HG02885 (cell line): ENCODE measurements at regions not wholly inside any gene's neighbourhood (a gene's known extent, or its start where the extent isn't known, plus 50 kb on each side); places are given as distances from the start of the nearest gene placed in this dataset.
"Not testable (repeated sequence)": the region's sequence is repeated elsewhere in the genome, so short reads cannot be mapped to it uniquely, and the experiment has no call there.

Experiments used
- ATAC-seq: cut with Tn5 transposase; IDR thresholded peaks from one replicate; pipeline ENCODE4 v1.9.1; 2021; ENCODE audit warnings: mild to moderate bottlenecking; ENCODE audit not compliant: unreplicated experiment, poor library complexity

GRCh38 chr5:125874057-125874456, 549.2 kb upstream of the GRAMD2B start:
- ATAC-seq, result no peak

- no peak for ATAC-seq
Measured at GRCh38 chr5:125874717-125875116, 548.5 kb upstream of the GRAMD2B start.

- no peak for ATAC-seq
Measured at GRCh38 chr5:125877248-125877647, 546.0 kb upstream of the GRAMD2B start.

- no peak for ATAC-seq
Measured at GRCh38 chr5:125882061-125882460, 541.1 kb upstream of the GRAMD2B start.

- ATAC-seq, result no peak
Measured at GRCh38 chr5:125883223-125883622, 540.0 kb upstream of the GRAMD2B start.

- ATAC-seq, result no peak
Measured at GRCh38 chr5:125888358-125888757, 534.9 kb upstream of the GRAMD2B start.

- ATAC-seq, result no peak
Measured at GRCh38 chr5:125890511-125890931, 532.7 kb upstream of the GRAMD2B start.

GRCh38 chr5:125891061-125891725, 532.0 kb upstream of the GRAMD2B start:
- ATAC-seq, result no peak

GRCh38 chr5:125894383-125894782, 528.8 kb upstream of the GRAMD2B start:
- ATAC-seq, result no peak

GRCh38 chr5:125896368-125896767, 526.8 kb upstream of the GRAMD2B start:
- ATAC-seq, result no peak

GRCh38 chr5:125897089-125897488, 526.1 kb upstream of the GRAMD2B start:
- no peak for ATAC-seq

GRCh38 chr5:125898851-125899405, 524.3 kb upstream of the GRAMD2B start:
- ATAC-seq, result no peak

GRCh38 chr5:125912028-125912427, 511.2 kb upstream of the GRAMD2B start:
- no peak for ATAC-seq

GRCh38 chr5:125913200-125913599, 510.0 kb upstream of the GRAMD2B start:
- no peak for ATAC-seq

GRCh38 chr5:125914471-125914870, 508.7 kb upstream of the GRAMD2B start:
- ATAC-seq, result no peak

GRCh38 chr5:125923958-125924357, 499.3 kb upstream of the GRAMD2B start:
- not testable (repeated sequence) for ATAC-seq

GRCh38 chr5:125926172-125926571, 497.0 kb upstream of the GRAMD2B start:
- no peak for ATAC-seq

- peak; percentile 62 for ATAC-seq
Measured at GRCh38 chr5:125928663-125929062, 494.5 kb upstream of the GRAMD2B start.

GRCh38 chr5:125950012-125950615, 473.1 kb upstream of the GRAMD2B start:
- no peak for ATAC-seq

GRCh38 chr5:125961150-125961549, 462.1 kb upstream of the GRAMD2B start:
- ATAC-seq, result peak; percentile 99

- ATAC-seq, result no peak
Measured at GRCh38 chr5:125965577-125965976, 457.6 kb upstream of the GRAMD2B start.

- ATAC-seq, result no peak
Measured at GRCh38 chr5:125967576-125967975, 455.6 kb upstream of the GRAMD2B start.
